Caco-2 (cell line): ENCODE measurements at regions not wholly inside any gene's neighbourhood (a gene's known extent, or its start where the extent isn't known, plus 50 kb on each side); places are given as distances from the start of the nearest gene placed in this dataset.

Source experiments
- BruUV-seq: library from RNA; stranded (reverse); fragments of 400-500 nt; replicated peaks from 2 replicates; lab custom pipeline; 2021; lab: Mats Ljungman, UMichigan
- CTCF ChIA-PET: fragments of 300-600 bp; sonication (Branson Sonifier 250); formaldehyde crosslinking; loops from one replicate; lab custom pipeline; 2022; ENCODE audit warnings: antibody characterized with exemption; lab: Charles Lee
- POLR2A ChIA-PET: fragments of 300-600 bp; sonication (Branson Sonifier 250); formaldehyde crosslinking; loops from one replicate; lab custom pipeline; 2022; ENCODE audit warnings: antibody characterized with exemption; lab: Charles Lee
- DNase-seq, 2 experiments: peaks; one replicate each; pipeline versions ENCODE4 v3.0.0 to v3.0.0-alpha.2; 2020 to 2022
- H3K27me3 ChIP-seq: replicated peaks from 2 replicates; pipeline ENCODE4 v1.6.0; 2011; ENCODE audit warnings: low read length; ENCODE audit not compliant: control insufficient read depth, insufficient read depth
- H3K36me3 ChIP-seq: 2 replicates; pipeline ENCODE4 v1.5.1; 2011; ENCODE audit warnings: low read length; ENCODE audit not compliant: control insufficient read depth, insufficient read depth
- H3K4me1 ChIP-seq: fragments of 250-450 bp; sonication (Bioruptor Pico); 2 replicates; pipeline ENCODE4 v1.5.1; 2020; ENCODE audit warnings: mild to moderate bottlenecking
- H3K4me3 ChIP-seq: 2 replicates; pipeline ENCODE4 v1.5.1; 2011; ENCODE audit warnings: low read depth, mild to moderate bottlenecking, control low read depth, low read length
- H3K9me3 ChIP-seq: fragments of 250-450 bp; sonication (Bioruptor Pico); 2 replicates; pipeline ENCODE4 v1.5.1; 2020; ENCODE audit warnings: mild to moderate bottlenecking, moderate library complexity
- H3K27ac Mint-ChIP-seq: one replicate; pipeline ENCODE4 v1.8.0; 2022; ENCODE audit warnings: mixed read lengths; ENCODE audit not compliant: unreplicated experiment
- H3K27me3 Mint-ChIP-seq: one replicate; pipeline ENCODE4 v1.8.0; 2022; ENCODE audit warnings: mixed read lengths; ENCODE audit not compliant: insufficient read depth, unreplicated experiment
- H3K36me3 Mint-ChIP-seq: one replicate; pipeline ENCODE4 v1.8.0; 2022; ENCODE audit warnings: mild to moderate bottlenecking, mixed read lengths; ENCODE audit not compliant: insufficient read depth, unreplicated experiment
- H3K4me1 Mint-ChIP-seq: one replicate; pipeline ENCODE4 v1.8.0; 2022; ENCODE audit warnings: low read depth, mixed read lengths; ENCODE audit not compliant: unreplicated experiment
- H3K4me3 Mint-ChIP-seq: one replicate; pipeline ENCODE4 v1.8.0; 2022; ENCODE audit warnings: mild to moderate bottlenecking, moderate library complexity, mixed read lengths; ENCODE audit not compliant: unreplicated experiment
- H3K9me3 Mint-ChIP-seq: one replicate; pipeline ENCODE4 v1.8.0; 2022; ENCODE audit warnings: mixed read lengths; ENCODE audit not compliant: unreplicated experiment
- intact Hi-C: fragments of 100-400 bp; cut with micrococcal nuclease; formaldehyde crosslinking; loops from one replicate; pipeline ENCODE4 v1.10.0; 2022; ENCODE audit not compliant: unreplicated experiment
- TF ChIP-seq, protein P1 (sequence below), 2 experiments: fragments of 200-600 bp in 1 of 2; IDR thresholded peaks; 1 replicate in 1 of 2; 2 replicates in 1 of 2; pipeline versions ENCODE4 v1.5.1 to v1.8.0; 2011 to 2022; ENCODE audit warnings: antibody characterized with exemption in 1 of 2, control low read depth in 1 of 2, inconsistent platforms in 1 of 2, low read depth in 1 of 2, low read length in 1 of 2, mild to moderate bottlenecking in 1 of 2, moderate library complexity in 1 of 2; ENCODE audit not compliant: insufficient read depth in 1 of 2, severe bottlenecking in 1 of 2, unreplicated experiment in 1 of 2

DNA sequence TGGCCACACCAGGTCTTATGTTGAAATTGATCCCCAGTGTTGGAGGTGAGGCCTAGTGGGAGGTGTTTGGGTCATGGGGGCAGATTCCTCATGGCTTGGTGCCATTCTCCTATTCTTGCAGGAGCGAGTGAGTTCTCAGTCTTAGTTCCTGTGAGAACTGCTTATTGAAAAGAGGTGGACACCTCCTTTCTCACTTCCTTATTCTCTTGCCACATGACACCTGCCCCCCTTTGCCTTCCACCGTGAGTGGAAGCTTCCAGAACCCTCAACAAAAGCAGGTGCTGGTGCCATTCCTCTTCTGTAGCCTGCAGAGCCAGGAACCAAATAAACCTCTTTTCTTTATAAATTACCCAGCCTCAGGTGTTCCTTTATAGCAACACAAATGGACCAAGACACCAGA is 318.1 kb upstream of the MCTP2 start:
- Mint-ChIP-seq H3K9me3 (no peaks in the 10 kb centered on the region), H3K27ac (no peak overlapping the region), H3K36me3 (no peaks in the 10 kb centered on the region), H3K4me3 (no peak overlapping the region), H3K27me3 (no peaks in the 10 kb centered on the region), H3K4me1 (no peaks in the 10 kb centered on the region)
- BruUV-seq = no TSS peak
- DNase-seq = no peak
- TF ChIP-seq, protein P1, sequence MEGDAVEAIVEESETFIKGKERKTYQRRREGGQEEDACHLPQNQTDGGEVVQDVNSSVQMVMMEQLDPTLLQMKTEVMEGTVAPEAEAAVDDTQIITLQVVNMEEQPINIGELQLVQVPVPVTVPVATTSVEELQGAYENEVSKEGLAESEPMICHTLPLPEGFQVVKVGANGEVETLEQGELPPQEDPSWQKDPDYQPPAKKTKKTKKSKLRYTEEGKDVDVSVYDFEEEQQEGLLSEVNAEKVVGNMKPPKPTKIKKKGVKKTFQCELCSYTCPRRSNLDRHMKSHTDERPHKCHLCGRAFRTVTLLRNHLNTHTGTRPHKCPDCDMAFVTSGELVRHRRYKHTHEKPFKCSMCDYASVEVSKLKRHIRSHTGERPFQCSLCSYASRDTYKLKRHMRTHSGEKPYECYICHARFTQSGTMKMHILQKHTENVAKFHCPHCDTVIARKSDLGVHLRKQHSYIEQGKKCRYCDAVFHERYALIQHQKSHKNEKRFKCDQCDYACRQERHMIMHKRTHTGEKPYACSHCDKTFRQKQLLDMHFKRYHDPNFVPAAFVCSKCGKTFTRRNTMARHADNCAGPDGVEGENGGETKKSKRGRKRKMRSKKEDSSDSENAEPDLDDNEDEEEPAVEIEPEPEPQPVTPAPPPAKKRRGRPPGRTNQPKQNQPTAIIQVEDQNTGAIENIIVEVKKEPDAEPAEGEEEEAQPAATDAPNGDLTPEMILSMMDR (IDR thresholded peaks at IDR 0.05; ENCODE audit: insufficient read depth in 1 of 2, low read depth in 1 of 2, low read length in 1 of 2, severe bottlenecking in 1 of 2, unreplicated experiment in 1 of 2) = no peak
- no peaks in the 10 kb centered on the region for H3K9me3 ChIP-seq
- ChIA-PET CTCF (no interaction called here), POLR2A (no interaction called here)
- no peak overlapping the region for H3K4me3 ChIP-seq
- H3K27me3 ChIP-seq = no peaks in the 10 kb centered on the region
- intact Hi-C loops = no loop called here
- no peaks in the 10 kb centered on the region for H3K4me1 ChIP-seq
- no peaks in the 10 kb centered on the region for H3K36me3 ChIP-seq

DNA sequence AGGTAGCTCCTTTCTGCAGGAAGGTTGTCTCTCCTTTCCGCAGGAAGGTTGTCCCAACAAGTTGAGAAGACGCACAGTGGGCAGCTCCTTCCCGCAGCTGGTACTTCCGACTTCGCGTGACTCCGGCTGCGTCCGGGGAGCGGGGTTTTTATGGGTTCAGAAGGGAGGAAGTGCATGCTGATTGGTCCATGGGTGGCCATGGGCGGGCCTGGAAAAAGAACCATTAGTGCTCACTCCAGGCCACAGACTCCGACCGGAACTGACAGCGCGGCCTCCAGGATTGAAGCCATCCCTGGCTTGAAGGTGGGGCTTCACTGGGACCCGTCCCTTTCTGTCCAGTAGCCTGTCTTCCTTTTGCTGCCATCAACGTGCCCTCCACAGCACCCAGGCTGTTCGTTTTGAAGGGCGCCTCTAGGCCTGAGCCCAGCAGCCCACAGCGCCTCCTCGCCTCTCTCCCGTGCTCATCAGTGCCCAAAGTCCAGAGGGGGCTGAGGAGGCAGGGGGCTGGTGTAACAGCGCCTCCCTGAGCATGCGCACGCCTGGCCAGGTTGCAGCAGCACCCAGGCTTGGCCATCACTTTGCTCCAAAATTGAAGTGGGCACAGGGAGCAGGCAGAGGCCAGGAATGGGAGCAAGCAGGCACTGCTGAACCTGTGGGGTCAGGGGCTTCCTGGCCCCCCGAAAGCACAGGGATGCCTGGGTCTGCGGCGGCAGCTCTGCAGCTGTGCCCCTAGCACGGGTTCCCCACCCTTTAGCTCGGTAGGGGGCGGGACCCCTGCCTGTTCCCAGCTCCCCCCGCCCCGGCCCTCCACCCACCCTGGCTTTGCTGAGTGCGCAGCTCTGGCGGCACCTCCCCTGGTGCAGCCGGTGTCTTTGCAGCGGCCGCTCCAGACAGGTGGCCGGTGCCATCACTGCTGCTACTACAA is 330.6 kb upstream of the MCTP2 start:
- H3K4me1 Mint-ChIP-seq = no peaks in the 10 kb centered on the region
- BruUV-seq = no TSS peak
- intact Hi-C loops = no loop called here
- DNase-seq = no peak
- H3K9me3 Mint-ChIP-seq = no peaks in the 10 kb centered on the region
- H3K27me3 Mint-ChIP-seq = no peaks in the 10 kb centered on the region
- no peaks in the 10 kb centered on the region; the same call in 1 of the 2 replicates for H3K27me3 ChIP-seq
- TF ChIP-seq, protein P1 (IDR thresholded peaks at IDR 0.05; ENCODE audit: insufficient read depth in 1 of 2, low read depth in 1 of 2, low read length in 1 of 2, severe bottlenecking in 1 of 2, unreplicated experiment in 1 of 2) = no peak
- H3K9me3 ChIP-seq = no peaks in the 10 kb centered on the region
- H3K36me3 ChIP-seq = no peaks in the 10 kb centered on the region
- H3K27ac Mint-ChIP-seq = no peak overlapping the region
- H3K4me3 ChIP-seq = no peak overlapping the region
- ChIA-PET CTCF (no interaction called here), POLR2A (no interaction called here)
- no peaks in the 10 kb centered on the region for H3K4me1 ChIP-seq
- no peaks in the 10 kb centered on the region for H3K36me3 Mint-ChIP-seq
- no peak overlapping the region for H3K4me3 Mint-ChIP-seq

DNA sequence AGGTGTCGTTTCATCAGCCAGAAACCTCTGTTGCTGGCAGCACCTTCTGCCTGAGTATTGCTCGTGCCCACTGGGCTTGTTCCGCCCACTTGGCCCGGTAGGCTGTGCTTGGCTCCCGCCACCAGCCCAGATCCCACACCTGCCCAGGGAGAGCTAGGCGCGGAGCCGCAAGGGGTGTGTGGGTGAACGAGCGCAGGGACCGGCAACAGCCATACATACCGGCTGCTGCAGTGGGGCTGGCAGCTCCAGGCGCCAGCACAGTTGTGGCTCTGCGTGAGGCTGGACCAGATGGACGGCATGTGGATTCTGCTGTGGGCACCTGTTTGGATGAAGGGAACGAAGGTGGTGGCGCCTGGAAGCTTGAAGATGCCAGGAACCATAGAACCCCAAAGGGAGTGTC is 331.5 kb upstream of the MCTP2 start:
- TF ChIP-seq, protein P1 (IDR thresholded peaks at IDR 0.05; ENCODE audit: insufficient read depth in 1 of 2, low read depth in 1 of 2, low read length in 1 of 2, severe bottlenecking in 1 of 2, unreplicated experiment in 1 of 2) = no peak
- no peaks in the 10 kb centered on the region; the same call in 1 of the 2 replicates for H3K27me3 ChIP-seq
- no peak for DNase-seq
- no peak overlapping the region for H3K4me3 Mint-ChIP-seq
- H3K9me3 ChIP-seq = no peaks in the 10 kb centered on the region
- H3K36me3 ChIP-seq = no peaks in the 10 kb centered on the region
- H3K27ac Mint-ChIP-seq = no peak overlapping the region
- H3K4me1 ChIP-seq = no peaks in the 10 kb centered on the region
- no peak overlapping the region for H3K4me3 ChIP-seq
- POLR2A ChIA-PET = interaction anchor here (0.6 kb wide), 1 partner anchor 702 kb away, joined by 4 read pairs; no protein-coding TSS in a partner anchor
- CTCF ChIA-PET = no interaction called here
- H3K4me1 Mint-ChIP-seq = no peaks in the 10 kb centered on the region
- peaks cover 4% of the 10 kb centered on the region for H3K36me3 Mint-ChIP-seq
- H3K9me3 Mint-ChIP-seq = no peaks in the 10 kb centered on the region
- intact Hi-C loops = no loop called here
- H3K27me3 Mint-ChIP-seq = no peaks in the 10 kb centered on the region
- no TSS peak for BruUV-seq
